GM12891 (cell line): ENCODE measurements at regions not wholly inside any gene's neighbourhood (a gene's known extent, or its start where the extent isn't known, plus 50 kb on each side); places are given as distances from the start of the nearest gene placed in this dataset.
"Not testable (repeated sequence)": the region's sequence is repeated elsewhere in the genome, so short reads cannot be mapped to it uniquely, and the experiment has no call there.

Source experiments
- DNase-seq: peaks from one replicate; pipeline ENCODE4 v3.0.0; 2011; ENCODE audit warnings: low spot score; ENCODE audit not compliant: insufficient read length
- FAIRE-seq: peaks from 2 replicates; lab custom pipeline; 2011; peaks lifted over from hg19 to GRCh38; lab: Jason Lieb, UNC
- PAX5 ChIP-seq: IDR thresholded peaks from 2 replicates; pipeline ENCODE4 v1.6.1; 2011; ENCODE audit warnings: low read length, moderate library complexity, mild to moderate bottlenecking; ENCODE audit not compliant: insufficient read depth, severe bottlenecking
- POLR2A ChIP-seq: IDR thresholded peaks from 2 replicates; pipeline ENCODE4 v1.6.1; 2011; ENCODE audit warnings: low read depth, low read length, control low read depth
- POLR2AphosphoS5 ChIP-seq: IDR thresholded peaks from 2 replicates; pipeline ENCODE4 v1.6.1; 2011; ENCODE audit warnings: low read depth, low read length, control low read depth
- POU2F2 ChIP-seq: IDR thresholded peaks from 2 replicates; pipeline ENCODE4 v1.6.1; 2011; ENCODE audit warnings: low read depth, mild to moderate bottlenecking, control low read depth, low read length, moderate library complexity
- SPI1 ChIP-seq: IDR thresholded peaks from 2 replicates; pipeline ENCODE4 v1.6.1; 2011; ENCODE audit warnings: low read depth, low read length, control low read depth
- TAF1 ChIP-seq: IDR thresholded peaks from 2 replicates; pipeline ENCODE4 v1.6.1; 2011; ENCODE audit warnings: low read depth, low read length, control low read depth

GRCh38 chr6:85241498-85242052 lies 208.3 kb upstream of the NT5E start:
- FAIRE-seq (no peak), DNase-seq (no peak)
- no peak for TF ChIP-seq POLR2AphosphoS5
- TF ChIP-seq PAX5, result no peak
- TF ChIP-seq POU2F2, result no peak
- TF ChIP-seq SPI1, result no peak
- TF ChIP-seq TAF1, result no peak
- no peak for TF ChIP-seq POLR2A

GRCh38 chr6:85240787-85241385 lies 209.0 kb upstream of the NT5E start:
- FAIRE-seq, result no peak
- TF ChIP-seq POLR2A, result no peak
- no peak for TF ChIP-seq POLR2AphosphoS5
- TF ChIP-seq POU2F2, result no peak
- no peak for TF ChIP-seq TAF1
- TF ChIP-seq SPI1, result no peak
- no peak for TF ChIP-seq PAX5
- no peak for DNase-seq

DNA sequence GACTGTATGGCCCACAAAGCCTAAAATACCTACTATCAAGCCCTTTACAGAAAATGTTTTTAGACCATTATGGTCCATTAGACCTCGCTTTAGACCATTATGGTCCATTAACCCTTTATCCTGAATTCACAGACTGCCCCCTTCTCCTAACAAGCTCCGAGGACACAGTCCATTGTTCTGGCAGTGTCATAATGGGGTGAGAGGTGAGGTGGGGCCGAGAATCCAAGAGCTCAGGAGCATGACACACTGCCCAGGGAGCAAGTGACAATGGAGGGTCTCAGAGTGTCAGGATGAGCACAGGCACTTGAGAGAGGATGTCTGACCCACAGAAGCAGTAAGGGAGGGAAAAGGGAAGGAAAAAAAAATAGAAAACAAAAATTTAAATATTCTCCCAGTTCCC lies 212.4 kb upstream of the NT5E start:
- no peak for DNase-seq
- TF ChIP-seq POU2F2 (no peak), PAX5 (no peak), TAF1 (no peak), SPI1 (no peak), POLR2A (no peak), POLR2AphosphoS5 (no peak)
- no peak for FAIRE-seq

DNA sequence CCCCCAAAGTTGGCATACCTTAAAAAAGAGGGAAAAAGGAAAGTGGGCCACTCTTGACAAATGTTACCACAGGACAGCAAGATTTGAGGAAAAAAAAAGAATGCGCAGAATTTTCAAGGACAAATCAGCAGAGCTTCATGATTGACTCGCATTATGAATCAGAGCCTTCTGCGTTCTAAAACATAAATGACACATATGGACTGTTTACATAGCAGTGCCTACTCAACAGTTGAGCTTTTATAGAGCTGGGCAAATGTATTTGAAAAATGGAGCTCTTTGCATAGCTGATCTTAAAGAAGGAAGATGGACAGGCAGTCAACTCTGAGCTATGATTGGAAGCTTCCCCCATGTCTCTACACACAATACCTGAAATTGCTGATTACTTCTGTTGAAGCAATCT lies 213.2 kb upstream of the NT5E start:
- TF ChIP-seq POLR2AphosphoS5 (no peak), POU2F2 (no peak), PAX5 (no peak), SPI1 (no peak), TAF1 (no peak), POLR2A (no peak)
- FAIRE-seq, result no peak
- DNase-seq, result no peak

GRCh38 chr6:85227345-85227744 lies 222.5 kb upstream of the NT5E start:
- DNase-seq, FAIRE-seq: not testable (repeated sequence)

GRCh38 chr6:85212794-85213193 lies 237.1 kb upstream of the NT5E start:
- not testable (repeated sequence) for DNase-seq, FAIRE-seq

- TF ChIP-seq POLR2AphosphoS5 (no peak), PAX5 (no peak), TAF1 (no peak), POU2F2 (no peak), SPI1 (no peak), POLR2A (no peak)
- DNase-seq (no peak), FAIRE-seq (no peak)
These were observed 254.6 kb upstream of the NT5E start for GRCh38 chr6:85195243-85195642.

- TF ChIP-seq POLR2A (no peak), POLR2AphosphoS5 (no peak), PAX5 (no peak)
- DNase-seq (no peak), FAIRE-seq (no peak)
These were observed 256.5 kb upstream of the NT5E start for GRCh38 chr6:85193339-85193738.

DNA sequence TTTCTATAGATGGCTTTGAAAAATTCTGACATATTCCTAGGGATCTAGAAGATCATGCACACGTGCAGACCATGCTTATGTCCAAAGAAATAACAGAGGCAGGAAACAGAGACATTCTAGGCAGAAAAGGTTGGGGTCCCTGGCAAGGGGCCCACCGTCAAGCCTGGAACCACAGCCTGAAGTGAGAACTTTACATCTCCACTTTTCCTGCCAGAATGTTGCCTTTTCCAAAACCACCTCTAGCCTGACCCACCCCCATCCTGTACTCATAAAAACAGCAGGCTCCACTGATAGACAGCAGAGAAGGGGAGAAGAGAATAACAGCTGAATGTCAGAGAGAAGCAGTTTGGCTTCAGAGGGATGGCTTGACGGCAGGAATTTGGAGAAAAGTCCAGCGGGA lies 257.3 kb upstream of the NT5E start:
- DNase-seq (no peak), FAIRE-seq (no peak)
- TF ChIP-seq POLR2AphosphoS5, result no peak
- TF ChIP-seq TAF1, result no peak
- no peak for TF ChIP-seq POLR2A
- TF ChIP-seq PAX5, result no peak
- no peak for TF ChIP-seq SPI1
- no peak for TF ChIP-seq POU2F2

DNA sequence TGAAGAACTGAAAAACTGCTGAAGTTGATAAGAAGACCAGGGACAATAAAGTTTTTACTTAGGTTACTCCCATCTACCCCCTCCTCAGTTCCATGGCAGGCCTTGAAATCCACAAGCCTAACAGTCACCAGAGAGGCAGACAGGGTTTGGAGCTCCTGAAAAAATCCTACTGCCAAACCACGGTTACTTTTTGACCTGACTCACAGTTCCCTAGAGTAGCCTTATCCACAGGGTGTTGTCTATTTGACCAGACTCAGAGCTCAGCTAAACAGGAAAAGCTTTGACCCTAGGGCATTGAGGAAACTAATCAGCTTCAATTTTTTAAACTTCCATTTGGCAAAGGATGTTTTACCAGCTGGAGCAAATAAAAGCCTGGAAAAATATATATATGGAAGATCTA lies 257.7 kb upstream of the NT5E start:
- no peak for TF ChIP-seq POU2F2
- no peak for DNase-seq
- no peak for FAIRE-seq

GRCh38 chr6:85191656-85192055 lies 258.2 kb upstream of the NT5E start:
- DNase-seq (no peak), FAIRE-seq (no peak)
- TF ChIP-seq POLR2AphosphoS5 (no peak), TAF1 (no peak), SPI1 (no peak), POU2F2 (no peak), PAX5 (no peak), POLR2A (no peak)
